KMS-11 (cell line): ENCODE measurements at regions not wholly inside any gene's neighbourhood (a gene's known extent, or its start where the extent isn't known, plus 50 kb on each side); places are given as distances from the start of the nearest gene placed in this dataset.

ENCODE experiments used
- H2AFZ ChIP-seq: fragments of 200-600 bp; sonication (generic); 2 replicates; pipeline ENCODE4 v1.6.1; 2016; ENCODE audit warnings: antibody characterized with exemption, mixed run types, low read depth
- H3K27ac ChIP-seq: fragments of 200-600 bp; sonication (generic); 2 replicates; pipeline ENCODE4 v1.6.1; 2016; ENCODE audit warnings: mild to moderate bottlenecking, mixed run types
- H3K27me3 ChIP-seq: fragments of 200-600 bp; sonication (generic); 2 replicates; pipeline ENCODE4 v1.6.1; 2017; ENCODE audit warnings: mild to moderate bottlenecking, low read depth, mixed run types, moderate library complexity; ENCODE audit not compliant: insufficient read depth
- H3K36me3 ChIP-seq: fragments of 200-600 bp; sonication (generic); 2 replicates; pipeline ENCODE4 v1.6.1; 2017; ENCODE audit warnings: mild to moderate bottlenecking, mixed run types; ENCODE audit not compliant: insufficient read depth
- H3K4me1 ChIP-seq: fragments of 200-600 bp; sonication (generic); 2 replicates; pipeline ENCODE4 v1.6.1; 2016; ENCODE audit warnings: mild to moderate bottlenecking, low read depth, mixed run types; ENCODE audit not compliant: poor library complexity, severe bottlenecking
- H3K4me2 ChIP-seq: fragments of 200-600 bp; sonication (generic); 2 replicates; pipeline ENCODE4 v1.7.0; 2016; ENCODE audit warnings: mild to moderate bottlenecking, mixed run types
- H3K4me3 ChIP-seq: fragments of 200-600 bp; sonication (generic); IDR thresholded peaks from 2 replicates; pipeline ENCODE4 v1.6.1; 2017; ENCODE audit warnings: low read depth, low read length, mixed read lengths; ENCODE audit not compliant: insufficient read depth
- H3K79me2 ChIP-seq: fragments of 200-600 bp; sonication (generic); 2 replicates; pipeline ENCODE4 v1.6.1; 2016; ENCODE audit warnings: low read depth, mixed run types; ENCODE audit not compliant: insufficient read depth
- H3K9ac ChIP-seq: fragments of 200-600 bp; sonication (generic); 2 replicates; pipeline ENCODE4 v1.6.1; 2016; ENCODE audit warnings: mild to moderate bottlenecking, mixed run types
- H4K20me1 ChIP-seq: fragments of 200-600 bp; sonication (generic); 2 replicates; pipeline ENCODE4 v1.6.1; 2016; ENCODE audit warnings: mild to moderate bottlenecking, mixed run types; ENCODE audit not compliant: insufficient read depth
- TF ChIP-seq, protein P1 (sequence below): fragments of 200-600 bp; sonication (generic); conservative IDR thresholded peaks from 2 replicates; pipeline ENCODE4 v1.6.1; 2017; ENCODE audit warnings: low read depth, mild to moderate bottlenecking, antibody characterized with exemption, low read length, moderate library complexity, mixed read lengths

- H3K27ac ChIP-seq = no peak overlapping the region
- no peaks in the 10 kb centered on the region for H4K20me1 ChIP-seq
- no peaks in the 10 kb centered on the region for H3K27me3 ChIP-seq
- no peaks in the 10 kb centered on the region for H3K79me2 ChIP-seq
- TF ChIP-seq, protein P1, sequence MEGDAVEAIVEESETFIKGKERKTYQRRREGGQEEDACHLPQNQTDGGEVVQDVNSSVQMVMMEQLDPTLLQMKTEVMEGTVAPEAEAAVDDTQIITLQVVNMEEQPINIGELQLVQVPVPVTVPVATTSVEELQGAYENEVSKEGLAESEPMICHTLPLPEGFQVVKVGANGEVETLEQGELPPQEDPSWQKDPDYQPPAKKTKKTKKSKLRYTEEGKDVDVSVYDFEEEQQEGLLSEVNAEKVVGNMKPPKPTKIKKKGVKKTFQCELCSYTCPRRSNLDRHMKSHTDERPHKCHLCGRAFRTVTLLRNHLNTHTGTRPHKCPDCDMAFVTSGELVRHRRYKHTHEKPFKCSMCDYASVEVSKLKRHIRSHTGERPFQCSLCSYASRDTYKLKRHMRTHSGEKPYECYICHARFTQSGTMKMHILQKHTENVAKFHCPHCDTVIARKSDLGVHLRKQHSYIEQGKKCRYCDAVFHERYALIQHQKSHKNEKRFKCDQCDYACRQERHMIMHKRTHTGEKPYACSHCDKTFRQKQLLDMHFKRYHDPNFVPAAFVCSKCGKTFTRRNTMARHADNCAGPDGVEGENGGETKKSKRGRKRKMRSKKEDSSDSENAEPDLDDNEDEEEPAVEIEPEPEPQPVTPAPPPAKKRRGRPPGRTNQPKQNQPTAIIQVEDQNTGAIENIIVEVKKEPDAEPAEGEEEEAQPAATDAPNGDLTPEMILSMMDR = no peak
- no peak overlapping the region for H3K4me2 ChIP-seq
- H2AFZ ChIP-seq = no peak overlapping the region
- H3K4me3 ChIP-seq = no peak overlapping the region
- H3K4me1 ChIP-seq = no peaks in the 10 kb centered on the region
- H3K9ac ChIP-seq = no peak overlapping the region
- H3K36me3 ChIP-seq = no peaks in the 10 kb centered on the region
Measured at GRCh38 chr7:88485821-88486220, 179.1 kb upstream of the STEAP4 start.

- Histone ChIP-seq H4K20me1 (no peaks in the 10 kb centered on the region), H3K27ac (no peak overlapping the region), H3K27me3 (no peaks in the 10 kb centered on the region), H3K79me2 (no peaks in the 10 kb centered on the region), H2AFZ (no peak overlapping the region), H3K4me2 (no peak overlapping the region), H3K36me3 (no peaks in the 10 kb centered on the region), H3K4me3 (no peak overlapping the region), H3K9ac (no peak overlapping the region), H3K4me1 (no peaks in the 10 kb centered on the region)
- TF ChIP-seq, protein P1 = no peak
Measured at GRCh38 chr7:88484551-88484950, 177.9 kb upstream of the STEAP4 start.

DNA sequence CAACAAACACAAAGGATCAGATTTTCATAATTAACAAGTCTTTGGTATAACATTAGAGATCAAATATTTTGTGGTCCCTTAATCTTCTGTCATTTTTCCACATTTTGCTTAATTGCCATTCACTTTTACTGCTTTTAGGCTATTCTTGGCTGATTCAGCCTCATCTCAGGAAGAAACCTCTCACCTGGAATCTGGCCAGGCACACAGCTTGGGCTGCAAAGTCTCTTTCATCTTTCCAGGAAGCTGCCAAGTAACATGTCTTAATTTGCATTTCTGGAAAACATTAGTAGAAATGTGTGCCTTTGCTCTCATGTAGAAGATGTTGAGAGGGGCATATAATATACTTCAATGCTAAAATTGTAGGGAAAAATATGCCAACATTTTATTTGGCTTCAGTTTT lies 174.2 kb upstream of the STEAP4 start:
- Histone ChIP-seq H3K4me3 (no peak overlapping the region), H2AFZ (no peak overlapping the region), H3K27ac (no peak overlapping the region), H3K4me2 (no peak overlapping the region), H3K27me3 (no peaks in the 10 kb centered on the region), H4K20me1 (no peaks in the 10 kb centered on the region), H3K4me1 (no peaks in the 10 kb centered on the region), H3K36me3 (no peaks in the 10 kb centered on the region), H3K9ac (no peak overlapping the region), H3K79me2 (no peaks in the 10 kb centered on the region)
- TF ChIP-seq, protein P1 = no peak

GRCh38 chr7:88480271-88480670 lies 173.6 kb upstream of the STEAP4 start:
- Histone ChIP-seq H3K4me3 (no peak overlapping the region), H2AFZ (no peak overlapping the region), H3K4me2 (no peak overlapping the region), H3K27ac (no peak overlapping the region), H3K27me3 (no peaks in the 10 kb centered on the region), H3K79me2 (no peaks in the 10 kb centered on the region), H4K20me1 (no peaks in the 10 kb centered on the region), H3K36me3 (no peaks in the 10 kb centered on the region), H3K4me1 (no peaks in the 10 kb centered on the region), H3K9ac (no peak overlapping the region)
- TF ChIP-seq, protein P1 = no peak
